ENCODE measurements at regions not wholly inside any gene's neighbourhood (a gene's known extent, or its start where the extent isn't known, plus 50 kb on each side); places are given as distances from the start of the nearest gene placed in this dataset.

GRCh38 chr3:34141841-34142337 lies 343.5 kb downstream of the PDCD6IP start:
- Histone ChIP-seq H2AFZ (ENCODE audit: low read depth) (no peak overlapping the region), H4K20me1 (ENCODE audit: insufficient read depth) (no peaks in the 10 kb centered on the region), H3K4me2 (no peak overlapping the region), H3K4me3 (IDR thresholded peaks at IDR 0.05; ENCODE audit: insufficient read depth, low read depth, low read length) (no peak overlapping the region), H3K4me1 (ENCODE audit: low read depth, poor library complexity, severe bottlenecking) (no peaks in the 10 kb centered on the region), H3K79me2 (ENCODE audit: insufficient read depth, low read depth) (no peaks in the 10 kb centered on the region), H3K36me3 (ENCODE audit: insufficient read depth) (no peaks in the 10 kb centered on the region), H3K9ac (no peak overlapping the region), H3K27ac (no peak overlapping the region), H3K27me3 (ENCODE audit: insufficient read depth, low read depth) (no peaks in the 10 kb centered on the region)
- TF ChIP-seq, protein P1, sequence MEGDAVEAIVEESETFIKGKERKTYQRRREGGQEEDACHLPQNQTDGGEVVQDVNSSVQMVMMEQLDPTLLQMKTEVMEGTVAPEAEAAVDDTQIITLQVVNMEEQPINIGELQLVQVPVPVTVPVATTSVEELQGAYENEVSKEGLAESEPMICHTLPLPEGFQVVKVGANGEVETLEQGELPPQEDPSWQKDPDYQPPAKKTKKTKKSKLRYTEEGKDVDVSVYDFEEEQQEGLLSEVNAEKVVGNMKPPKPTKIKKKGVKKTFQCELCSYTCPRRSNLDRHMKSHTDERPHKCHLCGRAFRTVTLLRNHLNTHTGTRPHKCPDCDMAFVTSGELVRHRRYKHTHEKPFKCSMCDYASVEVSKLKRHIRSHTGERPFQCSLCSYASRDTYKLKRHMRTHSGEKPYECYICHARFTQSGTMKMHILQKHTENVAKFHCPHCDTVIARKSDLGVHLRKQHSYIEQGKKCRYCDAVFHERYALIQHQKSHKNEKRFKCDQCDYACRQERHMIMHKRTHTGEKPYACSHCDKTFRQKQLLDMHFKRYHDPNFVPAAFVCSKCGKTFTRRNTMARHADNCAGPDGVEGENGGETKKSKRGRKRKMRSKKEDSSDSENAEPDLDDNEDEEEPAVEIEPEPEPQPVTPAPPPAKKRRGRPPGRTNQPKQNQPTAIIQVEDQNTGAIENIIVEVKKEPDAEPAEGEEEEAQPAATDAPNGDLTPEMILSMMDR (conservative IDR thresholded peaks at IDR 0.05; ENCODE audit: low read depth, low read length) = no peak

GRCh38 chr3:34145796-34146195 lies 347.4 kb downstream of the PDCD6IP start:
- H3K4me3 ChIP-seq (IDR thresholded peaks at IDR 0.05; ENCODE audit: insufficient read depth, low read depth, low read length) = no peak overlapping the region

DNA sequence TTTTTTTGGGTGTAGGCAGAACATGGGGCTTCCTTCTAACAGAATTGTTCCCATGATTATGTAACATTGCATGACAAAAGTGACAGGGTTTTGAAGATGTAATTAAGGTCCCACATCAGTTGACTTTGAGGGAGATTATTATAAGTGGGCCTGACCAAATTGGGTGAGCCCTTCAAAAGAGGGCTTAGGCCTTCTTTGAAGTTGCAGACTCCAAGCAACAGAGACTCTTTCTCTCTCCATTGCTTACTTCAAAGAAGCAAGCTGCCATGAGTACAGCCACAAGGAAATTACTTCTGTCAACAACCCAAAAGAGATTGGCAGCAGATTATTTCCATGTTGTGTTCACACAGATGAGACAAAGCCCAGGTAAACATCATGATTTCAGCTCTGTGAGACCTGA lies 348.2 kb downstream of the PDCD6IP start:
- H3K79me2 ChIP-seq (ENCODE audit: insufficient read depth, low read depth) = no peaks in the 10 kb centered on the region
- H3K4me2 ChIP-seq = no peak overlapping the region
- H3K4me3 ChIP-seq (IDR thresholded peaks at IDR 0.05; ENCODE audit: insufficient read depth, low read depth, low read length) = no peak overlapping the region
- H3K36me3 ChIP-seq (ENCODE audit: insufficient read depth) = no peaks in the 10 kb centered on the region
- no peak overlapping the region for H2AFZ ChIP-seq (ENCODE audit: low read depth)
- no peaks in the 10 kb centered on the region for H4K20me1 ChIP-seq (ENCODE audit: insufficient read depth)
- TF ChIP-seq, protein P1 (conservative IDR thresholded peaks at IDR 0.05; ENCODE audit: low read depth, low read length) = no peak
- H3K4me1 ChIP-seq (ENCODE audit: low read depth, poor library complexity, severe bottlenecking) = no peaks in the 10 kb centered on the region
- no peak overlapping the region for H3K9ac ChIP-seq
- H3K27ac ChIP-seq = no peak overlapping the region
- H3K27me3 ChIP-seq (ENCODE audit: insufficient read depth, low read depth) = no peaks in the 10 kb centered on the region

More at GRCh38 chr3:34145796-34146195, 347.4 kb downstream of the PDCD6IP start:
- Histone ChIP-seq H2AFZ (ENCODE audit: low read depth) (no peak overlapping the region), H4K20me1 (ENCODE audit: insufficient read depth) (no peaks in the 10 kb centered on the region), H3K4me1 (ENCODE audit: low read depth, poor library complexity, severe bottlenecking) (no peaks in the 10 kb centered on the region), H3K79me2 (ENCODE audit: insufficient read depth, low read depth) (no peaks in the 10 kb centered on the region), H3K27ac (no peak overlapping the region), H3K36me3 (ENCODE audit: insufficient read depth) (no peaks in the 10 kb centered on the region), H3K9ac (no peak overlapping the region), H3K27me3 (ENCODE audit: insufficient read depth, low read depth) (no peaks in the 10 kb centered on the region), H3K4me2 (no peak overlapping the region)
- TF ChIP-seq, protein P1 (conservative IDR thresholded peaks at IDR 0.05; ENCODE audit: low read depth, low read length) = no peak

- Histone ChIP-seq H3K36me3 (ENCODE audit: insufficient read depth) (no peaks in the 10 kb centered on the region), H3K4me3 (IDR thresholded peaks at IDR 0.05; ENCODE audit: insufficient read depth, low read depth, low read length) (no peak overlapping the region), H4K20me1 (ENCODE audit: insufficient read depth) (no peaks in the 10 kb centered on the region), H3K79me2 (ENCODE audit: insufficient read depth, low read depth) (no peaks in the 10 kb centered on the region), H3K4me1 (ENCODE audit: low read depth, poor library complexity, severe bottlenecking) (no peaks in the 10 kb centered on the region), H3K27ac (no peak overlapping the region), H3K4me2 (no peak overlapping the region), H2AFZ (ENCODE audit: low read depth) (no peak overlapping the region), H3K27me3 (ENCODE audit: insufficient read depth, low read depth) (no peaks in the 10 kb centered on the region), H3K9ac (no peak overlapping the region)
- TF ChIP-seq, protein P1 (conservative IDR thresholded peaks at IDR 0.05; ENCODE audit: low read depth, low read length) = no peak
Measured at GRCh38 chr3:34150992-34151391, 352.6 kb downstream of the PDCD6IP start.

Measured in KMS-11 (cell line).